ENCODE measurements at regions not wholly inside any gene's neighbourhood (a gene's known extent, or its start where the extent isn't known, plus 50 kb on each side); places are given as distances from the start of the nearest gene placed in this dataset.

DNA sequence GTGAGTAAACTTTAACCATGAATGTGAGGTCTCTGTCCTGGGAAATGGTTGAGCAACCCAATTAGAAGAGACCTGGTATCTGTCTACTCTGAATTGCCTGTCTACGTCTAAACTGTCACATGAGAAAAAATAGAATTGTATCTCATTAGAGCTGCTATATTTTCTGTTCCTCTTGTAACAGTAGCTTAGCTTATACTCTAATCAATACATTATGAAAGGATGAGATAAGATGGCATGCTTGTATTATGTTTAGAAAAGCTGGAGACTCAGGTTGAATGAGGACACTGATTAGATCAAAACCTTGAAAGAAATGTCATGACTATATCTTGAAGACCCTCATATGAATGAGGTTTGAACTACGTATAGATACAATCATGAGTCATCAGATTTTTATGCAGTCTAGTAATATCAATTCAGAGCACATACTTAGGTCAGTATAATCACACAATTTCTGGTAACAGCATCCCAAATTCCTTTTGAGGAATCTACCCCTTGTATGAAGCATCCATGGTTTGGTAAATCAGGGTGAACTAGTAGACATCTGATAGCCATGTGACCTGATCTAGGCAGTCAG, 561.5 kb upstream of the CHORDC1 start:
- Histone ChIP-seq H3K27me3 (no peaks in the 10 kb centered on the region), H3K27ac (no peak overlapping the region), H3K4me1 (ENCODE audit: insufficient read depth) (no peaks in the 10 kb centered on the region), H3K9me3 (no peaks in the 10 kb centered on the region), H3K36me3 (no peaks in the 10 kb centered on the region), H3K4me3 (no peak overlapping the region)
- WGBS, 3 donors, result 67 to 72% (median 70%) methylated on average over 2 of the region's 2 CpGs
- TF ChIP-seq POLR2A (IDR thresholded peaks at IDR 0.05) (no peak), EP300 (IDR thresholded peaks at IDR 0.05) (no peak)
- TF ChIP-seq, protein P1, sequence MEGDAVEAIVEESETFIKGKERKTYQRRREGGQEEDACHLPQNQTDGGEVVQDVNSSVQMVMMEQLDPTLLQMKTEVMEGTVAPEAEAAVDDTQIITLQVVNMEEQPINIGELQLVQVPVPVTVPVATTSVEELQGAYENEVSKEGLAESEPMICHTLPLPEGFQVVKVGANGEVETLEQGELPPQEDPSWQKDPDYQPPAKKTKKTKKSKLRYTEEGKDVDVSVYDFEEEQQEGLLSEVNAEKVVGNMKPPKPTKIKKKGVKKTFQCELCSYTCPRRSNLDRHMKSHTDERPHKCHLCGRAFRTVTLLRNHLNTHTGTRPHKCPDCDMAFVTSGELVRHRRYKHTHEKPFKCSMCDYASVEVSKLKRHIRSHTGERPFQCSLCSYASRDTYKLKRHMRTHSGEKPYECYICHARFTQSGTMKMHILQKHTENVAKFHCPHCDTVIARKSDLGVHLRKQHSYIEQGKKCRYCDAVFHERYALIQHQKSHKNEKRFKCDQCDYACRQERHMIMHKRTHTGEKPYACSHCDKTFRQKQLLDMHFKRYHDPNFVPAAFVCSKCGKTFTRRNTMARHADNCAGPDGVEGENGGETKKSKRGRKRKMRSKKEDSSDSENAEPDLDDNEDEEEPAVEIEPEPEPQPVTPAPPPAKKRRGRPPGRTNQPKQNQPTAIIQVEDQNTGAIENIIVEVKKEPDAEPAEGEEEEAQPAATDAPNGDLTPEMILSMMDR (IDR thresholded peaks at IDR 0.05), result no peak
- DNase-seq, result no peak
- intact Hi-C loops (cut with DNase I), result no loop called here

DNA sequence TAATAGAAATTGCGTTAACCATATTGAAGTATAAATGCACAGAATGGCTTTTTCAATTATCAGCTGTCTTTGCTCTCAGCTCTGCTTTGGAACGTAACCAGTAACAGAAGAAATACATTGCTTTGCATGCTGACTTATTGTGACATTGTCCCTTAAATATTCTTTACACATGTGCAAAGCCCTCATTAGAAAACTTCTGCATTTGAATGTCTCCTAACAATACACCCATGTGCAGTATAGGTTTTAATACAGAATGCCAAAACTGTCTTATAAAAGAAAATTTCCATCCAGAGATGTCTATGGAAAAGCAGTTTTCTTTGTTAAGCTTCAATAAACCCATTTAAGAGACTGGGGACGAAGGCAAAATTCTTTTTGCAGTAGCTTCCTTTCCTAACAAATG, 560.3 kb upstream of the CHORDC1 start:
- TF ChIP-seq, protein P1 (IDR thresholded peaks at IDR 0.05), result no peak
- TF ChIP-seq EP300 (IDR thresholded peaks at IDR 0.05), result no peak
- no peak for TF ChIP-seq POLR2A (IDR thresholded peaks at IDR 0.05)
- WGBS, 3 donors, result 74 to 79% (median 78%) methylated on average over 3 of the region's 3 CpGs

DNA sequence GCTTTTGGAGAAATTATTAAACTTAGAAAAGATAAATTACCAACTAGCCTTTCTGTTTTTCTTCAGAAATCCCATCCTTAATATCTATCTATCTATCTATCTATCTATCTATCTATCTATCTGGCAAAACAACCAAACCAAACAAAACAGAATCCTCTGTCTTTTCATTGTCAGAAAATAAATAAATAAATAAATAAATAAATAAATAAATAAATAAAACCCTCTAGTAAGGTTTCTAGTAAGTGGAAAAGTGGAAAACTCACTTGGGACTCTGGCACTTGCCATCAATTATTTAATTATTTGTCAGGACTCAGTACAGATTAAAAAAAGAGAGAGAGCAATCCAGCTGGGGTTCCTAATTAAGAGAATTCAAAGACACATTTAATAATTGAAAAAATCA, 556.2 kb upstream of the CHORDC1 start:
- intact Hi-C loops (cut with DNase I), result no loop called here
- no peak overlapping the region for H3K27ac ChIP-seq
- no peak overlapping the region for H3K4me3 ChIP-seq
- H3K4me1 ChIP-seq (ENCODE audit: insufficient read depth), result no peaks in the 10 kb centered on the region
- no peak for TF ChIP-seq POLR2A (IDR thresholded peaks at IDR 0.05)
- no peak for TF ChIP-seq EP300 (IDR thresholded peaks at IDR 0.05)
- TF ChIP-seq, protein P1 (IDR thresholded peaks at IDR 0.05), result no peak
- no peaks in the 10 kb centered on the region for H3K36me3 ChIP-seq
- no peaks in the 10 kb centered on the region for H3K9me3 ChIP-seq
- DNase-seq, result no peak
- H3K27me3 ChIP-seq, result no peaks in the 10 kb centered on the region

More for the DNA sequence above, 560.3 kb upstream of the CHORDC1 start:
- H3K9me3 ChIP-seq, result no peaks in the 10 kb centered on the region
- H3K4me3 ChIP-seq, result no peak overlapping the region
- H3K36me3 ChIP-seq, result no peaks in the 10 kb centered on the region
- no peak for DNase-seq
- no peaks in the 10 kb centered on the region for H3K4me1 ChIP-seq (ENCODE audit: insufficient read depth)
- intact Hi-C loops (cut with DNase I), result no loop called here
- no peaks in the 10 kb centered on the region for H3K27me3 ChIP-seq
- no peak overlapping the region for H3K27ac ChIP-seq

DNA sequence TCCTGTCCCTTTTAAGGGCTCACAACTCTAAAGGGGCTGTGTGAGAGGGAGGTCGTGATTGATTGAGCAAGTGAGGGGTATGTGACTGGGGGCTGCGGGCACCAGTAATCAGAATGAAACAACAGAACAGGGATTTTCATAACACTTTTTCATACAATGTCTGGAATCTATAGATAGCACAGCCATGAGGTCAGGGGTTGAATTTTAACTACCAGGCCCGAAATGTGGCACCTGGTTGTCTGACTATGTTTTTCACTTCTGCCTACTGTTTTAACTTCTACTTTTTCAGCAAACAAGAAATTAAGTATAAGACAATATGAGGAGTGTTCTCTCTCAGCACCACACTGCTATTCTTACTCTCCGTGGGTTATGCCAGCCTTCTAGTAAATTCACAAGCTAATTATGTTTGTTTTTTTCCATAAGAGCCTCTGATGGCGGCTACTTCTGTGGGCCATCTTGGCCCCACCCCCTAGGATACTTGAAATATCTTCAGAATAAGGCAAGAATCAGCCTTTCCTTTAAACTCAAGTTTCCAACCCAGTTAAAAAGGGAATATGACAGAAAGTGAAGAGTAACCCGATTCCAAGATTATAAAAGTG, 552.8 kb upstream of the CHORDC1 start:
- WGBS, 3 donors, result 84 to 92% (median 90%) methylated on average over 6 of the region's 6 CpGs

More for the DNA sequence above, 552.8 kb upstream of the CHORDC1 start:
- H3K9me3 ChIP-seq, result no peaks in the 10 kb centered on the region
- no peak overlapping the region for H3K27ac ChIP-seq
- no peaks in the 10 kb centered on the region for H3K36me3 ChIP-seq
- no peak overlapping the region for H3K4me3 ChIP-seq
- TF ChIP-seq POLR2A (IDR thresholded peaks at IDR 0.05) (no peak), EP300 (IDR thresholded peaks at IDR 0.05) (no peak)
- TF ChIP-seq, protein P1 (IDR thresholded peaks at IDR 0.05), result no peak
- intact Hi-C loops (cut with DNase I), result no loop called here
- no peaks in the 10 kb centered on the region for H3K4me1 ChIP-seq (ENCODE audit: insufficient read depth)
- H3K27me3 ChIP-seq, result no peaks in the 10 kb centered on the region
- DNase-seq, result no peak

Measured in ovary (tissue), 7 donors.